Activated effector memory CD4-positive, alpha-beta T cell treated with anti-CD3 and anti-CD28 coated beads, Interleukin-2, amount 50 U/mL, for 16 hours (primary cell): ENCODE measurements at regions not wholly inside any gene's neighbourhood (a gene's known extent, or its start where the extent isn't known, plus 50 kb on each side); places are given as distances from the start of the nearest gene placed in this dataset.
"Not testable (repeated sequence)": the region's sequence is repeated elsewhere in the genome, so short reads cannot be mapped to it uniquely, and the experiment has no call there.

Source experiments
- DNase-seq: peaks from one replicate; pipeline ENCODE4 v3.0.0-alpha.2; 2020

GRCh38 chr21:14058566-14058965 is 152.2 kb downstream of the LIPI start:
- DNase-seq = no peak

- not testable (repeated sequence) for DNase-seq
Measured at GRCh38 chr21:14057841-14058481, 152.8 kb downstream of the LIPI start.

GRCh38 chr21:14057313-14057712 is 153.4 kb downstream of the LIPI start:
- DNase-seq = no peak

GRCh38 chr21:14056771-14057191 is 154.0 kb downstream of the LIPI start:
- DNase-seq = no peak

GRCh38 chr21:14055746-14056515 is 154.8 kb downstream of the LIPI start:
- not testable (repeated sequence) for DNase-seq

- no peak for DNase-seq
Measured at GRCh38 chr21:14054682-14055081, 156.1 kb downstream of the LIPI start.

- no peak for DNase-seq
Measured at GRCh38 chr21:14050121-14050520, 160.6 kb downstream of the LIPI start.

GRCh38 chr21:14046401-14046800 is 164.4 kb downstream of the LIPI start:
- DNase-seq = no peak

- no peak for DNase-seq
Measured at GRCh38 chr21:14040386-14040785, 170.4 kb downstream of the LIPI start.

- not testable (repeated sequence) for DNase-seq
Measured at GRCh38 chr21:14028619-14029018, 182.1 kb downstream of the LIPI start.

- DNase-seq = peak; percentile 94
Measured at GRCh38 chr21:14027235-14027869, 183.4 kb downstream of the LIPI start.

- not testable (repeated sequence) for DNase-seq
Measured at GRCh38 chr21:14020108-14020507, 190.6 kb downstream of the LIPI start.

GRCh38 chr21:14015841-14016240 is 194.9 kb downstream of the LIPI start:
- DNase-seq = not testable (repeated sequence)

GRCh38 chr21:14013623-14014498 is 196.9 kb downstream of the LIPI start:
- DNase-seq = not testable (repeated sequence)

GRCh38 chr21:14013056-14013603 is 197.6 kb downstream of the LIPI start:
- no peak for DNase-seq

- DNase-seq = no peak
Measured at GRCh38 chr21:14012409-14012808, 198.3 kb downstream of the LIPI start.

- DNase-seq = not testable (repeated sequence)
Measured at GRCh38 chr21:14011751-14012150, 199.0 kb downstream of the LIPI start.

GRCh38 chr21:14011149-14011548 is 199.6 kb downstream of the LIPI start:
- not testable (repeated sequence) for DNase-seq

GRCh38 chr21:14010729-14011128 is 200.0 kb downstream of the LIPI start:
- no peak for DNase-seq

GRCh38 chr21:14009990-14010389 is 200.8 kb downstream of the LIPI start:
- DNase-seq = not testable (repeated sequence)

- not testable (repeated sequence) for DNase-seq
Measured at GRCh38 chr21:14009238-14009981, 201.3 kb downstream of the LIPI start.

GRCh38 chr21:14008436-14008835 is 202.3 kb downstream of the LIPI start:
- DNase-seq = not testable (repeated sequence)
